LoVo (cell line): ENCODE measurements at regions not wholly inside any gene's neighbourhood (a gene's known extent, or its start where the extent isn't known, plus 50 kb on each side); places are given as distances from the start of the nearest gene placed in this dataset.
A peak's percentile ranks its signal among the peaks of the same experiment; 100 is the strongest.

Experiments used
- DNase-seq: peaks from one replicate; pipeline ENCODE4 v3.0.0-alpha.2; 2016; ENCODE audit warnings: low spot score

DNA sequence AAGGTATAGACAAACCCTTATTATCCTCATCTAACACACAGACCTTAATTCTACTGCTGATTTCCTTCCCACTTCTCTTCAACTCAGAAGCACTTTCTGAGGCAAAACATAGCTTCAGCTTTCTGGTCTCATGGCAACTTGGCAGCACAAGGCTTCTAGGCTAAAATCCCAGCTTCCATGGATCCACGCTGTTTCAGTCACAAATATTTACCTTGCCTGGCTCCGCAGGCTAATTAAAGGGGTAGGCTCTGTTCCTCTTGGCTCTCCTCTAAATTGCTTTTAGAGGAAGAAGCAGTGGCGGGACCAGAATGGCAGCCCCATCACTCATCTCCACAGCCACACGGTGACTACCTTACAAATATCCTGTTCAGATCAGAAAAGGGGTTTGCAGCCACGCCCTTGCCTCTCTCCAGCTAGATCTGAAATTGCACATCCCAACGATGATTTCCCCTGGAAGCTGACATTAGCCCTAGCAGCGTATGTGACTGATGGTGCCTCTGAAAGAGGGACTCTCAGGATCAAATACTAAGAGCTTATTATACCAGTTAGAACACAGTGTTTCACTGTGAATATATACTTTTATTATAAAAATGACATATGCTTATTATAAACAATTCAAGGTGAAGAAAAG is 221.5 kb upstream of the NUDT4 start:
- no peak for DNase-seq

DNA sequence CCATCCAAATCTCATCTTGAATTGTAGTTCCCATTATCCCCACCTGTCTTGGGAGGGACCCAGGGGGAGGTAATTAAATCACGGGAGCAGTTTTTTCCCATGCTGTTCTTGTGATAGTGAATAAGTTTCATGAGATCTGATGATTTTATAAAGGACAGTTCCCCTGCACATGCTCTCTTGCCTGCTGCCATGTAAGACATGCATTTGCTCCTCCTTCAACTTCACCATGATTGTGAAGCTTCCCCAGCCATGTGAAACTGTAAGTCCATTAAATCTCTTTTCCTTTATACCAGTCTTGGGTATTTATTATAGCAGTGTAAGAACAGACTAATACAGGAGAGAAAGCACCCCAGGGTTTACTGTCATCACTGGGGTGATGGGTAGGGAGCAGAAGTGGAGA is 220.4 kb upstream of the NUDT4 start:
- no peak for DNase-seq

GRCh38 chr12:93158065-93158843 is 219.5 kb upstream of the NUDT4 start:
- DNase-seq = no peak

DNA sequence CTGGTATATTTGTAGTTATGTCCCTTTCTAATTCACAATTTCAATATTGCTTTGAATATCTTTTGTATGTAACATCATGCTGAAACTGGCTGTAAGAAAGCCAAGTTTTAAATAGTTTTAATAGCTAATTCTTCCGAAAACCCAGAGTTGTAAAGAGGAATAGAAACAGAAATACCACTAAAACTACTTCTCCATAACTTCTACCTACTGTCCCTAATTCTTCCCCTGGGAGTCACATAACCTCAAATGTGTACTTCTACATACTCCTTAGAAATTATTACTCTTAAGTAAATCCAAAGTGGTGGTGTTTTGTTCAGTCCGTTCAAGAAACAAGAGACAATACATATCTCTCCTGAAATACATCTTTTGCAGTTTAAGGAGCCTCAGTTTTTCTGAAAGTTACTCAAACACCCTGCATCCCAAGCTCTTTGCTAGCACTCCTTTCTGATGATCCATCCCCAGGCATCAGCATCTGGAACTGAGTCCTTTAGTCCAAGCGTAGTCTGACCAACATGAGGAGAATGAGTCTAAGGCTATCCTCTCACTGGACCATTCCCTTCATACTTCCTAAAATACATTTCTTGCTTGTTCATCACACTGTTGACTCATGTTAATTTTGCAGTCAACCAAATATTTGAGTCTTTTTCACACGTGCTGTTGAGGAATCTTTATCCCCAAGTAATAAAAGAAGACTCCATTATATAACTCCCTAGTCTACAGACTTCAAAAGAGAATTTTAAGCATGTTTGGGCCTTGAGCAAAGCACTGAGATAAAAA is 214.3 kb upstream of the NUDT4 start:
- DNase-seq = no peak

DNA sequence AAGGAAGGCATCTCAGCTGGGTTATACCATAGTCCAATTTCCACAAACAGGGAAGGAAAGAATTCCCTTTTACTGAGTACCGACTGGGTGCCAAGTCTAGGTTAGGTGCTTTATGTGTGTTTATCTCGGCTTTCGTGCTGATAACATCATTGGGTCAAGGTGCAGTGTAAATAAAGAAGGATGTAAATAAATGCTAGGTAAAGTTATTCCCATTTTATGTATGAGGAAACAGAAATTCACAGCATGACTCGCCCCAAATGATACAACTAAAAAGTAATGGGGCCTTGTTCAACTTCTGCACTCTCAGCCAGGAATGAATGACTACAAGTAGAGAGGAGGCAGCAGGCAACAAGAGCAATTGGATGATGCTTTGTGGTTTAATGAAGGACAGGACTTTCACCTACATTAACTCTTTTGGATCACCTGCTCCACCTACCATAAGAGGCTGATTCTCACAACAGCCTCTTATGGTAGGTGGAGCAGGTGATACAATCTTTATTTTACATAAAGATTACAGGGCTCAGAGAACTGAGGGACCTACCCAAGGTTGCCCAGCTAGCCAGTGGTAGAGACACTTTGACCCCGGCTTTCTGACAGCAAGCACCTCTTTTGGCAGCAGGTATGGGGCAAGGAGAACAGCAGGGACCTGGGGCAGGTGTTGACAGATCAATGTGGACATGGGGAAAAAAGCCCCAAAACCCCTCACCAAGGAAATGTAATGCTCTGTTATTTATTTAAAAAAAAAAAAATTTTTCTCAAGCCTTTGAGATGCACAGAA is 213.4 kb upstream of the NUDT4 start:
- peak; percentile 70 for DNase-seq

DNA sequence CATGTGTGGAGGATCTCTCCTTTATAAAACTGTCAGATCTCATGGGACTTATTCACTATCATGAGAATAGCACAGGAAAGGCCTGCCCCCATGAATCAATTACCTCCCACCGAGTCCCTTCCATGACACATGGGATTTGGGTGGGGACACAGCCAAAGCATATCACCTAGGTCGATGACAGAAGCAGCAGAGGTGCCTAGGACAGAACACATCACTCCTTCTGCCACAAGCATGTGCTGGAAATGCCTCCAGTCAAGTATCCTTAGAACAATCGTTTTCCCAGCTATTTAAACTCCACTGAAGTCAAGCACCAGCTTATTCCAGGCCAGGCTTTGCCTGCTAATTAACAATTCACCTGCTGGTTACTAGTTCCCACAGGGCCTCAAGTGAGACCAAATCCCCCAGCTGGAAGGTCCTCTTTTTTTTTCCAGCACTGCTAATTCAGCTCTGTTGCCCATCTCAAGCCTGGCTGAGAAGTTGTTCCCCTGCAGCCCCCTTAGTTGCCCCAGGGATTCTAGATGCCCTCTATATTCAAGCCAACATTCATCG is 212.3 kb upstream of the NUDT4 start:
- no peak for DNase-seq

DNA sequence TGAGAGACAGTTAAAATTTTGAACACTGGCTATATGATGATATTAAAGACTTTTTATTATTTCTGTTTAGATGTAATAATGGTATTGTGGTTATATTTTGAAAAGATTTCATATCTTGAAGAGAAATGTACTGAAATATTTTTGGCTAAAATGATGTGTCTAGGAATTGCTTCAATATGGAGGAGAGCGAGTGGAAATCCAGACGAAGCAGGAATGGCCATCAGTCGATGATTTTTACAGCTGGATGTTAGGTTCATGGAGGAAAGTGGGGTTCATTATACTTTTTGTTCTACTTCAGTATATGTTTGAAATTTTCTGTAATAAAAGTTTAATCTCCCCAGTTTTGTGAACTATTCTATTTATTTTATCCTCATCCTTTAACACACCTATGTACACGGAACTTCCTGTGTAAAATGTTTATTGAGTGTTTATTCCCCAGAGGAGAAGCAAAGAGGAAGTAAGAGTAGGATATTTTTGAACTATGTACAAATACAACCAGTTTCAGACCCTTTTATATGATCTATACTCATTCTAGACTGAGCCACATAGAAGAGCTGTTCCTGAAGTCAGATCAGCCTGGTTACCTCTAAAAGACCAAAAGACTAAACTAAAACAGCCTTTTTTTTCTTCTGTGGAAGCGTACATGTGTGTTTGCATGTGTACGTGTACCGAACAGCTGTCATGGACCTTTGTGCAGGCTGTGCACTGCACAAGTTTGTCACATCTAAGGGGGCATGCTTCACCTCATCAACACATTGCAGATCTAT is 211.0 kb upstream of the NUDT4 start:
- DNase-seq = no peak

DNA sequence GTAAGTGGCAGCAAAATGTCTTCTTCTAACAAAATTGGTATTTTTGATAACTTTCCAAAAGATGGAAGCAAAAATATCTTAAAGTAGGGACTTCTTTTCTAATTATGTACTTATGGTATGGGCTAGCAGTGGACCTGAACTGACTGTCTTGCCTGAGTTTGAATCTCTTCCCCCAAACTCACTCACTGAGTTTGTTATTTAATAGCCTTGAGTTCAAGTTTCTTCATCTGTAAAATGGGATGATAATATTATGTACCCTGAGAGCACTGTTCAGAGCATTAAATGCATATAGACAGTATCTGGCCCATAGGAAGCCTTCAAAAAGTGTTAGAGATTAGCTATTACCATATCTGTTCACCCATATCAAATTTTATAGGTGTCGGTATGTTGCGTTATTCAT is 210.4 kb upstream of the NUDT4 start:
- no peak for DNase-seq

- peak; percentile 50 for DNase-seq
Measured at GRCh38 chr12:93167841-93168492, 209.8 kb upstream of the NUDT4 start.

GRCh38 chr12:93168751-93169150 is 209.0 kb upstream of the NUDT4 start:
- DNase-seq = no peak

DNA sequence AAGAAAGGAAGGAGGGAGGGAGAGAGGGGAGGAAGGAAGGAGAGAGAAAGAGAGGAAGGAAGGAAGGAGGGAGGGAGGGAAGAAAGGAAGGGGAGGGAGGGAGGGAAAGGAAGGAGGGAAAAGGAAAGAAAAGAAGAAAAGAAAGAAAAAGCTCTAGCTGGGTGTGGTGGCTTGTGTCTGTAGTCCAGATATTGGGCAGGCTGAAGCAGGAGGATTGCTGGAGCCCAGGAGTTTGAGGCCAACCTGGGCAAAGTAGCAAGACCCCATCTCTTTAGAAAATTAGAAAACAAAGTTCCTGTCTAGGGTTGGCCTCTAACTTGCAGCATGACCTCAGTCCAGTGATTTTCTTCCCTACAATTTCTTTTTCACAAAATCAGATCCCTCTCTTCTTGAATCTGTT is 208.2 kb upstream of the NUDT4 start:
- DNase-seq = no peak

DNA sequence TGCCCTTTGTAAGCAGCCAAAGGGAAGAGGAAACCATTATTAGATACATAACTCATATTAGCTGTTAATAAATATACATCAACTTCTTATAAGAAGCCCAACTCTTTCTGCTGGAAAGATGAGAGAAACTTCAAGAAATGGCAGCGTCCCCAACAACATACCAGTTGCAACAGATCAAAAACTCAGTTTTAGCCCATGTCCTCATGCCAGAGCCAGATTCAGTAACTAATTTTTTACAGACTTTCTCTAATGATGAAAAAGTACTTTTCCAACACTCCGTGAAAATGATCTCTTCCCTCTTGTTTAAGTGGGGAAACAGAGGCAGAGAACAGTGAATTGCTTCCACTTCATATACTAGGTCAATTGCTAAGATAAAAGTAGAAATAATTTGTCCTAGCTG is 206.8 kb upstream of the NUDT4 start:
- no peak for DNase-seq

- no peak for DNase-seq
Measured at GRCh38 chr12:93173178-93173957, 204.4 kb upstream of the NUDT4 start.

DNA sequence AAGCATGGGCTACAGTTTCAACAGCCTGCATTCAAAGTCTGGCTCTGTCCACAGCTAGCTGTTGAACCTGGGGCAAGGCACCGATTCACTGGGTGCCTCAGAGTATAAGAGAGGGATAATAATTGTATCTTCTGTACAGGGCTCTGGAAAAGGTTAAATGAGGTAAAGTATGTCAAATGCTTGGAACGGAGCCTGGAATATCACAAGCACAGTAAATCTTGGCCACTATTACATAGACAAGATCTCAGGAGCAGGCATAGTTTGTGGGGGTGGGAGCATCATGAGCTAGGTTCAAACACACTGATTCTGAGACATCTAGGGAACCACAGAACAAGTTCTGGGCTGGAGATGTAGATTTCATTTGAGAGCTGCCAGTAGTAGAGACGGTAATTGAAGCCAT is 203.7 kb upstream of the NUDT4 start:
- no peak for DNase-seq

GRCh38 chr12:93174473-93174872 is 203.3 kb upstream of the NUDT4 start:
- DNase-seq = no peak

DNA sequence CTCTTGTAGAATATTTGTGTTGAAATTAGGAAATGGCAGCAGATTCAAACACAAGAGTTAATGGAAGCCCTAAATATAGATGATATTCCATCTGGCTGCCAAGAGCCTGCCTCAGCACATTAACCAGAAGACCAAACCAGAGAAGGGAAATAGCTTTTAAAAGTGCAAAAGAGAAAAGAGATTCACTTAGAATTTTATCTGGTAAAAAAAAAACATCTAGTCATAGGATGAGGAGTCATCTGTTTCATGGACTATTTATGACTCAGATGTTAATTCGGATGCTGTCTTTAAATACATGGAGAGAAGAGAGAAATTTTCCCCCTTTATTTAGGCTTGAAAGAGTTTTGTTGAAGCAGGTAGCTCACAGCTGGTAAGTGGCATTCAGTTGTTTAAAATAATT is 201.6 kb upstream of the NUDT4 start:
- no peak for DNase-seq

GRCh38 chr12:93176610-93177126 is 201.1 kb upstream of the NUDT4 start:
- DNase-seq = no peak

- no peak for DNase-seq
Measured at GRCh38 chr12:93177208-93178153, 200.2 kb upstream of the NUDT4 start.
